ENCODE measurements at regions not wholly inside any gene's neighbourhood (a gene's known extent, or its start where the extent isn't known, plus 50 kb on each side); places are given as distances from the start of the nearest gene placed in this dataset.
"Not testable (repeated sequence)": the region's sequence is repeated elsewhere in the genome, so short reads cannot be mapped to it uniquely, and the experiment has no call there.

DNA sequence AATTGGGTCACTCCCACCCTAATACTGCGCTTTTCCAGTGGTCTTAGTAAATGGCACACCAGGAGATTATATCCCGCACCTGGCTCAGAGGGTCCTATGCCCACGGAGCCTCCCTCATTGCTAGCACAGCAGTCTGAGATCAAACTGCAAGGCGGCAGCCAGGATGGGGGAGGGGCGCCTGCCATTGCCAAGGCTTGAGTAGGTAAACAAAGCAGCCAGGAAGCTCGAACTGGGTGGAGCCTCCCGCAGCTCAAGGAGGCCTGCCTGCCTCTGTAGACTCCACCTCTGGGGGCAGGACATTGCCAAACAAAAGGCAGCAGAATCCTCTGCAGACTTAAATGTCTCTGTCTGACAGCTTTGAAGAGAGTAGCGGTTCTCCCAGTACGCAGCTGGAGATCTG is 52.4 kb upstream of the PMPCB start:
- DNase-seq (ENCODE audit: low spot score): not testable (repeated sequence)

GRCh38 chr7:103240806-103241205 is 56.4 kb upstream of the PMPCB start:
- DNase-seq (ENCODE audit: low spot score): no peak

DNA sequence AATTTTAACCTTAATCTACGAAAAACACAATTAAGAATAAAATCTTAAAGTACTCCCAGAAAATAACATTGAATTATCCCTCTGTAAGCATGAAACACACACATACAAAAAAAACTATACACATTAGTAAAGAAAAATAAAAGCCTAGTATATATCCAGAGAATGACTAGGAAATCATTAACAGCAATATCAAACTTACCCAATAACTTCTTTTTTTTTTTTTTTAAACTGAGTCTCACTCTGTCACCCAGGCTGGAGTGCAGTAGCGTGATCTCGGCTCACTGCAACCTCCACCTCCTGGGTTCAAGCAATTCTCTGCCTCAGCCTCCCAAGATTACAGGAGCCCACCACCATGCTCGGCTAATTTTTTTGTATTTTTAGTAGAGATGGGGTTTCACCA is 61.4 kb upstream of the PMPCB start:
- DNase-seq (ENCODE audit: low spot score): not testable (repeated sequence)

DNA sequence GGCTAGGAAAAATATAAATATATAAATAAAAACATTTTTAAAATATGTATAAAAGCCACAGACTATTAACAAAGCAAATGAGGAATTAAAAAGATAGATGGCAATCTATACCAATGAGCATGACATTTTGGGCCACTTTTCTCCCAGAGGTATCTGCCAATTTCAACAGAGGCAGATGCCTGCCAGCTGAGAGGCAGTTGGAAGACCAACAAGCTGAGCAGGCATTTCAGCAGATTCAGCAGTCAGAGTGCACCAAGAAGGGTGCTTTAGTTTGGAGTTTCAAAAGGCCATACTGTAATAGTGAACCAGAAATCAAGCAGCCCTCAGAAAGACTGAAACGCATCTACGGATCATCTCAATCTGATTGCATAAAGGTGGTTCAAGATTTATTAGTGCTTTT is 62.4 kb upstream of the PMPCB start:
- not testable (repeated sequence) for DNase-seq (ENCODE audit: low spot score)

DNA sequence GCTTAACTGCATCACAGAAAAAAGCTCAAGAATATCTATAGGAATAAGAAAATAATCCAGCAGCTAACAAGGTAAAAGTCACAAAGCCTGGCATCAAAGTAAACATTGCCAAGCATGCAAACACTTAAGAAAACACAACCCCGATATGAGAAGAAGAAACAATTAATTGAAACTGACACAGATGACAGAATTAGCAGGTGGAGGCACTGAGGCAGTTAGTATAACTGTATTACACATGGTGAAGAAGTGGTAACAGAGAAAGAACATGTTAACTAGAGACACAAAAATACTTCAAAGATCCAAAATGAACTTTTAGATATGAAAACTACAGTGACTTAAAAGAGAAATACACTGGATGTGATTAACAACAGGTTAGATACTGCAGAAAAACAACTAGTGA is 69.4 kb upstream of the PMPCB start:
- DNase-seq (ENCODE audit: low spot score): not testable (repeated sequence)

DNA sequence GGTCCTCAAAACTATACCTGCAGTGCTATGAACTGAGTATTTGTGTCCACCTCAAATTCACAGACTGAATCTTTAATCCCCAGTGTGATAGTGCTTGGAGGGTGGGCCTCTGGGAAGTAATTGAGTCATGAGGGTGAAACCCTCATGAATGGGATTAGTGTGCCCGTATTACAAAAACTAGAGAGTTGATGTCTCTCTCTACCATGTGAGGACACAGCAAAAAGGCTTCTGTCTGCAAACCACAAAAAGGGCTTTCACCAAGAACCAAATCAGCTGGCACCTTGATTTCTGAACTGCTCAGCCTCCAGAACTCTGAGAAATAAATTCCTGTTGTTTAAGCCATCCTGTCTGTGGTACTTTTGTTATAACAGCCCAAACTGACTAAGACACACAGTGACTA is 71.4 kb upstream of the PMPCB start:
- peak; percentile 2 for DNase-seq (ENCODE audit: low spot score)

GRCh38 chr7:103223065-103223464 is 74.2 kb upstream of the NAPEPLD start:
- DNase-seq (ENCODE audit: low spot score): not testable (repeated sequence)

GRCh38 chr7:103211049-103211448 is 62.1 kb upstream of the NAPEPLD start:
- DNase-seq (ENCODE audit: low spot score): not testable (repeated sequence)

DNA sequence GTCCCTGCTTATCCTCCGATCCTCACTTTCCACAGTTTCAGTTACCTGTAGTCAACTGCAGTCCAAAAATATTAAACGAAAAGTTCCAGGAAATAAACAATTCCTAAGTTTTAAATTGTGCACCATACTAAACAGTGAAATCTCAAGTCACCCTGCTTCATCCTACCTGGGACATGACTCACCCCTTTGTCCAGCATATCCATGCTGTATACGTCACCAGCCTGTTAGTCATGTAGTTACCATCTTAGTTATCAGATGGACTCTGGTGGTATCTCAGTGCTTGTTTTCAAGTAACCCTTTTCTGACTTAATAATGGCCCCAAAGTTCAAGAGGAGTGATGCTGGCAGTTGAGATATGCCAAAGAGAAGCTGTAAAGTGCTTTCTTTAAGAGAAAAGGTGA is 50.3 kb upstream of the NAPEPLD start:
- not testable (repeated sequence) for DNase-seq (ENCODE audit: low spot score)
